ENCODE measurements at regions not wholly inside any gene's neighbourhood (a gene's known extent, or its start where the extent isn't known, plus 50 kb on each side); places are given as distances from the start of the nearest gene placed in this dataset.

DNA sequence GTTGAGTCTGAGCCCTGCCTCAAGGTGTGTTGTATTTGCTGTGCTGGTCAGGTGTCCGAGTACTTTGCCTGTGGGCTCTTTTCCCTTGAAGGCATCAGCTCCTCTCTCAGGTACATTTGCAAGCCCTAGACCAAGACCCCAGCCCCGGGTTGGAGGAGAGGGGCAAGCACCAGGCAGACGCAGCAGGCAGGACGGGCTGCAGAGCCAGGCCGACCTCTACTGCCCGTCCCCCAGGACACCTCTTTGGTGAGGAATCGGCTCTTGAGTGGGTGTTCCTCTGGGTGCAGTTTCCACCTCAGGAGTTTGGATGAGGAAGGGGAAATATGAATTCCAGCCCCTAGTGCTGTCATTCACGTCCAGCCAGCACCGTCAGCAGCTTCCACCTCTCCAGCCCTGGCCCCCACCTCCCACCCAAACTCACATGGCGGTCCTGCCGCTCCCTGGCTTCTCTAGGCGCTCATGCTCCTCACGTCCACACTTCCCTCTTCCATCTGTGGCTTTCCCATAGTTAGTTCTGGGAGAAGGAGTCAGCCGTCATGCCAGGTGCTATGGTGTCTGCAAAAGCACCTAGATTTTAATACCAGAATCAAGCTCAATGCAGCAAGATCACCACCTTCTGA lies 183.9 kb downstream of the DLL1 start:
- no peak overlapping the region for H3K27ac ChIP-seq
- no peak for DNase-seq (ENCODE audit: low read depth, low spot score)

DNA sequence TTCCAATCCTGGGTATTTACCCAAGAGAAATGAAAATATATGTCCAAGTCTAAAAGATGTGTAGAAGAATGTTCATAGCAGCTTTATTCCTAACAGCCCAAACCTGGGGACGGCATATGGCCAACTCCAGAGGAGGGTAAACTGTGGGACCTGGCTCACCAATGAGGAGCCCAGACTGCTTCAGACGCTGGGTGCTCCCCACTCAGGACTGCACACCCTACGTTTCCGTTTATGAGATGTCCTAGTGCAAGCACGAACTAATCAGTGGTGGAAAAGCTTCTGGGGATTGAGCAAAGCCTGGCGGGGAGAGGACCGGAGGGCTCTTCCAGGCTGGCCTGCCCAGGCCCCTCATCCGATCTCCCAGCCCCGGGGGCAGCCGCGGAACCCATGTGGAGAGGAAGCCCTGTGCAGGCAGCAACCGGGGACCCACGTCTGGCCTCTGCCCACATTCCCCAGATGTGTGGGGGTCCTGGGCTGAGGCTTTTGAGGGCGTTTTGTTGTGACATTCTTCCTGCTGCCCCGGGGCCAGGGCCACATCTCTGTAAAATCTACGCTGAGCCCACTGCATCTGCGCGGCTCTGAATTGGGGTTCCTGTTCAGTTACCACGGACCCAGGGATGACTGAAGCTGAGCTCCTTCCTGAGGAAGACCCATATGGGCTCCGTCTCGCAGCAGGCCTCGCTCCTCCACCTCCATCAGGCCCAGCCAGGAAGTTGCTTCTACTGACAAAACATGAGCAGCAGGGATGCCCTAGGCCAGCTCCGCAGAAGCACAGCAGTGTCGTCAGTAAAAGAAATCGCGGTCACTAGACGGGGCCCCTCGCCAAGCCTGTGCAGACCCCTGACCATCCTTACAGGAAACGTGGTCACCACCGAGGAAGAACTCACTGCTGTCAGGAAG lies 188.0 kb downstream of the DLL1 start:
- no peak overlapping the region for H3K27ac ChIP-seq
- DNase-seq (ENCODE audit: low read depth, low spot score), result no peak

DNA sequence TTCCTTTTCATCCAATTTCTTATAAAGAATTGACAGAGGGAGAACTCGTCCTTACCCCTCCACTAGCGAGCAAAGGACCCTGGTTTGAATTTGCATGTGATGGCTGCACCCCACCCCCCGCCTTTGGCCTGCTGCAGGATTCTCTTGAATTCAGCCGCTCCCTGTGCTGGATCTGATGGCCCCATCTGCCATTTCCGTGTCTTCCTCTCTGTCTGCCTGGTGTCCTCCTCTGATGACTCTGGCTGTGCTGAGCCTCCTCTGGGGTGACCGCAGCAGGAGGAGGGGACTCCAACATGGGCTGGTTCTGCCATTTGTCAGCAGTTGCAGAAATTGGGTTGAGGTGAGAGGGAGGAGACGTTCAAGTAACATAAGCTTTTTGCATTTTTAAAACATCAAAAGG lies 188.8 kb downstream of the DLL1 start:
- DNase-seq (ENCODE audit: low read depth, low spot score), result no peak
- H3K27ac ChIP-seq, result no peak overlapping the region

DNA sequence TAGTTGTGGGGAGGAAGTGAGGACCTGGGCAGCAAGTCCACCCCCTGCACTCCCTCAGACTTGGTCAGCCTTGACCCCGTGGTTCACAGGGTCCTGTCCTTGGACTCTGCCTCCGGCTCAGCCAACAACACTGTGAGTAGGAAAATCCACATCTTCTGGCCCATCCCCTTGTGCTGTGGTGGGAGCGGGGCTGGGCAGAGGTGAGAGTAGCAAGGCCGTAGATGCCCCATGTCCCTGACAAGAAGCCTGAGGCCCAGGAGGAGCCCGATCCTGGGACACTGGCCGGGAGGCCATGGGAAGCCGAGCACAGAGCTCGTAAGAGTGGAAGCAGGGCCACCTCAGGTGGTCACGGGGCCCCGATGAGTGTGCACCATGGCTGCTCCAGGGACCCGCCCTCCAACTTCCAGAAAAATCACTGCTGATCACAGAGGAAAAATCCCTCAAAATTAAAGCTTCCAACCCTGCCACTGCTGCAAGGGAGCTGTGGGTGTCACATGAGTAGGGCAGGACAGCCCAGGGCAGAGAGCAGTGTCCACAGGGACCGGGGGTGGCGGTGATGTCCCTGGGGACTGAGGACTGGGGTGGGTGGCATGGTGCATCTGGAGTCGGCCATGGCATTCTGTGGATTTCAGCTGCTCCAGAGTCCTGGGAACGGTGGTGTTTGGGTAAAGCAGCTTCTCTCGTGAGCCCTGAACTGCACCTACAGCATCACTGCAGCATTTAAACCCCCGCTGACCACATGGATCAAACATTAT lies 189.4 kb downstream of the DLL1 start:
- H3K27ac ChIP-seq, result no peak overlapping the region
- no peak for DNase-seq (ENCODE audit: low read depth, low spot score)

DNA sequence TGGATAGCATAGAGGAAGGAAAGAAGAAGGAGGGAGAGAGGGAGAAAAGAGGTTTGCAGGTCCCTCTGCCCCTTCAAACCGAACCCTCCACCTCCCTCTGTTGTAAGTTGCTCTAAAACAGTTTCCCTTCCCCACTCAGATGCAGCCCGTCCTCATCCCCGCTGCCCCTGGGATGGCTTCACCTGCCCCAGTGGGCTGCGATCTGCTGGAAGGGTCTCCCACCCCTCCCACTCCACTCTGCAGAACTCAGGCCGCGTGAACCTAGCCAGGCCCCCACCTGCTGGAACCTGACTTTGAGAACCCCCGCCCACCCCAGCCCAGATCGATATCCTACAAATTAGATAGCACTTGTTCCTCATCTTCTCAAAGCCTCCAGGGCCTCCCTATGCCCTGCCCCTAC lies 190.8 kb downstream of the DLL1 start:
- no peak overlapping the region for H3K27ac ChIP-seq
- no peak for DNase-seq (ENCODE audit: low read depth, low spot score)

DNA sequence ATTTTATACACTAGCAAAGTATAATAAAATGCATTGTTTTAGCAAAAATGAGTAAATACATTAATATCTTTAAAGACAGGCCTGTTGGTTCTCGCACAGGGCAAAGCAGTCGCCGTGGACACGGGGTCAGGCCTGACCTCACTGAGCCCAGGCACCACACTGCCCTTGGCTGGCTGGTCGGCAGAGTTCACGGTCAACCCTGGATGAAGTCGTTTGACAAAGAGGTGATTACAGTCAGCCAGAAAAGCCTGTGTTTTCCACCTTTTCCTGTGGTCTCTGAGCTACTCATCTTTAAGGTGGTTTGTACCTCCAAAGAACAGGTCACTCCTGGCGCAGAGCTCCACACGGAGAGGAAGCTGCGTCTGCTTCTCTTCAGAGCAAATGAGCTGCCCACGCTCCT lies 191.5 kb downstream of the DLL1 start:
- no peak overlapping the region for H3K27ac ChIP-seq
- no peak for DNase-seq (ENCODE audit: low read depth, low spot score)

DNA sequence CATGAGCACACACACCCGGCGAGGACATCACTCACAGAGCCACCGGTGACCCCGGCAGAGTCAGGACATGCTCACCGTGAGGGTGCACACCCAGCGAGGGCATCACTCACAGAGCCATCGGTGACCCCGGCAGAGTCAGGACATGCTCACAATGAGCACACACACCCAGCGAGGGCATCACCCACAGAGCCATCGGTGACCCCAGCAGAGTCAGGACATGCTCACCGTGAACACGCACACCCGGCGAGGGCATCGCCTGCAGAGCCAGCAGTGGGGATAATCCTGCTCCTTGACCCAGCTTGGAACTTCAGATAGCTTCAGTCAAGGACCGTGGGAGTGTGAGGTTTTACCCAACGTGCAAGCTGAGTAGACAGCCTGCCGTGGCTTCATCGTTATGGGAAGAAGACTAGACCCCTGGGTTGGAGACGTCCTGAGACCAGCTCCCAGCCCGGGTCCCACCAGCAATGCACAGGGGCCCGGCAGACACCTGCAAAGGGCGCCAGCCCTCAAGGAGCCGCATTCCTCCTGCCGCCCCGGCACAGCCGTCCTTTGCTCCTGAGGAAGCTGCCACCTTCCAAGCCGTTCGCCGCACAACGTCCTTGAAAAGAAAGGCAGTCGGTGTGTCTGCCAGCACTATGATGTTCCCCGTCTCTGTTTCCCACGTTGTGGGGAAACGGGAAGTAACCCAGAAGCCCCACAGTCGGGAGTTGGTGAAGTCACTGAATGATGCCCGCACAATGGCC lies 192.3 kb downstream of the DLL1 start:
- DNase-seq (ENCODE audit: low read depth, low spot score), result no peak
- no peak overlapping the region for H3K27ac ChIP-seq

DNA sequence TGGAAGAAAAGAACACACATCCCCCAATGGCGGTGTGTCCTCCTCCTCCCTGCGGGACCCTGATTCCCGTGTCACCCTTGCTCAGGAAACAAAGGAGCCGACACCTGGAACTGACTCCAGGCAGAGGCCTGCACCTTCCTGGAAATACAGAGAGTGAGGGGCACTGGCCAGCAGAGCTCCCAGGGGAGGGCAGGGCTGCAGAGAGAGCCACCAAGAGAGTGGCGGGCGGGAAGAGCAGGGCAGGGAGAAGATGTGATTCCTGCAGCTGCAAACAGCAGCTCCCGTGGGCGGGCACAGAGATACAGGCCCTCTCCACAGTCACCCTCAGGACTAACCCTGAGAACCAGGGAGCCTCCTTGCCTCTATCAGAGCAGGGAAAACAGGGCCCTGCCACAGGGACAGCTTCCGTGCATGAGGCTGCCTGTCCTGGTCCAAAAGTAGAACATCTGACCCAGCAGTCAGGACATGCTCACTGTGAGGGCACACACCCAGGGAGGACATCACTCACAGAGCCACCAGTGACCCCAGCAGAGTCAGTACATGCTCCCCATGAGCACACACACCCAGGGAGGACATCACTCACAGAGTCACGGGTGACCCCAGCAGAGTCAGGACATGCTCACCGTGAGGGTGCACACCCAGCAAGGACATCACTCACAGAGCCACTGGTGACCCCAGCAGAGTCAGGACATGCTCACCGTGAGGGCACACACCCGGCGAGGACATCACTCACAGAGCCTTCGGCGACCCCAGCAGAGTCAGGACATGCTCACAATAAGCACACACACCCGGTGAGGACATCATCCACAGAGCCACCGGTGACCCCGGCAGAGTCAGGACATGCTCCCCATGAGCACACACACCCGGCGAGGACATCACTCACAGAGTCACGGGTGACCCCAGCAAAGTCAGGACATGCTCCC lies 193.1 kb downstream of the DLL1 start:
- no peak overlapping the region for H3K27ac ChIP-seq
- DNase-seq (ENCODE audit: low read depth, low spot score), result no peak

DNA sequence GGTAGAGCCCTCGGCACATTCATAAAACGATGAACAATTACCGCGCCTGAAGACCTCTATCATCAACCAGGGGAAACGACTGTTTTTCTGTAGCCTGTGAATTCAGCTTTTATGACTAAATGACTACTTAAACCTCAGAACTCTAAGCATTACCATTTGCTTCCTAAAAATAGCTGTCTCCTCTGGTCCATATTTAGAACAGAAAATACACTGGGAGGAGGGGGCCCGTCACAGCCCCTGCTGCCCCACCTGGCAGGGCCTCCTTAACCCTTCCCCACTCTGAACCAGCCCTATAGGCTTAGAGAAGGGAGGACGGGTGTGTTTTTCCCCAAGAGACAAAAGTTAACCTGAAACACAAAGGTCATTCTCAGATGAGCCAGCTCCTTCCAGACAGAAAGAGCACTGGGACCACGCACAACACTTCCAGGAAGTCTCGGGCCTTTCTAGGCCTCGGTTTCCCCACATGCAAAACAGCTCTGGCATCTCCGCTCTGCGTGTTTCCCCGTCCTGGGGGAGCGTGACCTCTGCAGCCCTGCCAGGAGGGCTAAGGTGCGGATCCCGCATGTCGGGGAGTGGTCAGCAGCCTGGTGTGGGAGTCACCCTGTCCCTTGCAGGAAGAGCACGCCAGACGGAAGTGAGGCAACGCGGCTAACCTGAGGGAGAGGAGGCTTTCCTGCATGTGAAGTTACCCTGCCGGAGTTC lies 193.9 kb downstream of the DLL1 start:
- no peak overlapping the region for H3K27ac ChIP-seq
- no peak for DNase-seq (ENCODE audit: low read depth, low spot score)

DNA sequence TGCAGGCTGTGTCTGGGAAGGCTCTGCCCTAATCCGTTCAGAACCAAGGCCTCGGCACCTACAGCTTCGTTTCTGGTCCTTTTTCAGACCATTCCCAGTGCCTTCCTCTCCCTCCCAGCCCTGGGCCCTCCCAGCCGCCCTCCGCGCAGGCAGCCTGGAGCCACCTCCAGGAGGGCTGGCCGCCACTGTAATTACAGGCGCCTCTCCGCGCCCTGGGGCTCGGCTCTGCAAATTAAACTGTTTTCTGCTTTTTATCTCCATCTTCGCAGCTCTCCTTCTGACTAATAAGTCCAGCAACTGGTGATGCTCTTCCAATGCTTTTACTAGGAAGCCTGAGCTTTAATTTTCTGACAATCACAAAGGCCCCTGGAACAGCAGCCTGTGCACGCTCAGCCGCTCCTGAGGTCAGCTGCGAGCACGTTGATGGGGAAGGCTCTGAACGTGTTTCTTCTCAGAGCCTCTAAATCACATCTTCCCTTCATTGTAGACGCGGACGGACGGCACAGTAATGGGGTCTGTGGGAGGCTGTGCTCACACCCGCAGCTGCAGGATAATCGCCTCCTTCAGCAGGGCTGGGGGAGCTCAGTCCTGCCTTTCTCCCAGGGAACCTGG lies 194.6 kb downstream of the DLL1 start:
- H3K27ac ChIP-seq, result no peak overlapping the region

DNA sequence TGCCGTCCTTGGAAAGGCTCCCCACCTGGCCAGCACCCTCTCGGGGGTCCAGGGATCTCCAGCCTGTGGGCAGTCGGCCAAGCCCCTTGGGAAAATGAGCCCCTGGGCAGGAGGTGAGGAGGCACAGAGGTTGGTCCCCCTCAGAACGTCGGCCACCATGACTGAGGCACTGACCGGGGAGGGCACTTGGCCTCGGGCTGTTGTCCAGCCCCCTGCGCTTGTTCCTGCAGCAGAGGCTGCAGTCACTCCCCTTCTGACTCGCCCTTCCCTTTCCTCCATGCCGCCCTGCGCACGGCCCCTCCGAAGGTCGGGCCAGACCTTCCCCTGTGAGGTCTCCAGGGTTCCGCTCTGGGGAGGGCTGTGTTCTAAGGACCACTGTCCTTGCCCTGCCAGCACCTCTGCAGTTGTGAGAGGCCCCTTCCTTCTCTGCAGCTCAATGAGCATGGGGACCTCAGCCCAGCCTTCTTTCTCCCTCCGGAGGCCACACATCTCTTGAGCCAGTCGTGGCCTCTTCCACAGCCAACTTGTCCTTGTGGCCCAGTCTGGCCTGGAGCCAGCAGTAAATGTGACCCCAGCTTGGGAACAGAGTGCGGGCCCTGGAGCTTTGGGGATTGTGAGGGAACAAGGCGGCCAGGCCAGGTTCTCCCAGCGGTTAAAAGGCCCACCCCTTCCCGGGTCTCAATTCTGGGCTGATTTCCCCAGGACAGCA lies 195.5 kb downstream of the DLL1 start:
- DNase-seq (ENCODE audit: low read depth, low spot score), result no peak

More for the DNA sequence above, 194.6 kb downstream of the DLL1 start:
- no peak for DNase-seq (ENCODE audit: low read depth, low spot score)

DNA sequence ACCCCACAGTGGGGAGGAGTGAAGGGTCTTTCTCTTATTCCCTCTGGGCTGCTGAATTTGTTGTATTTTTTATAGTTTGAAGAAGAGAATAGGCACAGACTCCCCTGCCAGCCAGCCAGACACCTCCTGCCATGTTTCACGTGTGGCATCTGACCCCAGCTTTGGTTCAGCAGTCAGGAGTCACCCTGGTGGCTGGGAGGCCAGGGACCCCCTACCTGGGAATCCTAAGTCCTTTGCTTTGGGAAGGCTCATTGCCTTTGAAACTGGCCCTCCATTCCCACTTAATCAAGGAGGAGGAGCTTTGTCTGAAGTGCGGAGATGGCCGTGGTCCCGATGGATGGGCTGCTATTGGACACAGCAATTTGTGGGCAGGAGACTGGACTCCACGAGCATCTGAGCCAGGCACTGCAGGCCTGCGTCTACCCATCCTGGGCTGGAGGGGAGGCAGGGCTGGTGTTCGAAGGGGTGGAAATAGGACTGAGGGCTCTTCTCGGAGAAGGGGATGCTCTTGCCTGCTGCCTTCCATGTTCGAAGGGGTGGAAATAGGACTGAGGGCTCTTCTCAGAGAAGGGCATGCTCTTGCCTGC lies 196.1 kb downstream of the DLL1 start:
- no peak for DNase-seq (ENCODE audit: low read depth, low spot score)
- H3K27ac ChIP-seq, result no peak overlapping the region

More for the DNA sequence above, 195.5 kb downstream of the DLL1 start:
- no peak overlapping the region for H3K27ac ChIP-seq

DNA sequence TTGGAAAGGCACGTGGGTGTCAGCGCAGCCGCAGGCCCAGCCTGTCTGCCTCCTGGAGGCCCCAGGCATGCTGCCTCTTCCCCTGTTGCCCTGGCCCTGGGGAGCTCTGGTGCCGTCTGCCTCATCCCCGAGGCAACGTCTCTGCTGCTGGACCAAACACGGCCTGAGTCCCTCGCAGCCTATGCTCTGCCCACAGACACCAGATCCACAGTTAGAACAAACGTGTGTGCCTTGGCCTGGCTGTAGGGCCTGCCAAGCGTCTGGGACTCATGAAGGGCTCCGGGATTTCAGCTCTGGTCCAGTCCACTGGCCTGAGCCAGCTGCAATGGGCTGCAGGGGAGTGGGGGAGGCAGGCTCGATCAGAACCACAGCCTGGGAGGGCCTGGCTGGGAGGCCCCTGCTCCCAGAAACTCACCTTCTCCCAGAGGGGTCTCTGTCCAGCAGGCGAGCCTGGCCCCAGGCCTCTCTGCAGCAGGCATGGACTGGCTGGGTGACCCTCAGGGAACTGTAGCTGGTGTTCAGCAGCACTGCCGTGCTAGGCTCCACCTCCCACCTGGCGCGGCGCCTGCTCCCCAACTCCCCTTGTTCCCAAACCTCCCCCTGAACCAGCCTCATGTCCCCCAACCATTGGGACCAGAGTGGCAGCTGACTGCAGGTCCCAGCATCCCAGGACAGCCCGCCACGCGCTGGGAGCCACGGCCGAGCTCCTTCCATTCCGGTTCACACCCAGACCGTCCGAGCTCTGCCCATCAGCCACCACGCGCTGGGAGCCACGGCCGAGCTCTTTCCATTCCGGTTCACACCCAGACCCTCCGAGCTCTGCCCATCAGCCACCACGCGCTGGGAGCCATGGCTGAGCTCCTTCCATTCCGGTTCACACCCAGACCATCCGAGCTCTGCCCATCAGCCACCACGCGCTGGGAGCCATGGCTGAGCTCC lies 197.0 kb downstream of the DLL1 start:
- DNase-seq (ENCODE audit: low read depth, low spot score), result no peak
- no peak overlapping the region for H3K27ac ChIP-seq

DNA sequence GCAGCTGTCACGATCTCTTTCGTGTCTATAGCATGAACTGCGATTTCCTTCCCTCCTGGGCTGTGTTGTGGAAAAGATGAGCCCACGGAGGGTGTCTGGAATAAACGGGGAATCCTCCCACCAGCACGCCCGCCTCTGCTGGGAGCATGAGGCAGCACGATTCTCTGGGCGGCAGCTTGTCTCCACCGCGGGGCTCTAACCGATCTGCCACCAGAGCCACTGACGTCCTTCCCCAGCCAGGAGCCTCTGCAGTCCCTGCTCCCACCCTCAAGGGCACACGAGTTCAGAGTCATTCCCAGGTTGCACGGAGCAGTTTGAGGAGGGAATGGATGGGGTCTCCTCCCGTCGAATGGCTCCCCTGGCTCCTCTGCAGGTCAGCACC lies 197.6 kb downstream of the DLL1 start:
- H3K27ac ChIP-seq, result no peak overlapping the region
- DNase-seq (ENCODE audit: low read depth, low spot score), result no peak

DNA sequence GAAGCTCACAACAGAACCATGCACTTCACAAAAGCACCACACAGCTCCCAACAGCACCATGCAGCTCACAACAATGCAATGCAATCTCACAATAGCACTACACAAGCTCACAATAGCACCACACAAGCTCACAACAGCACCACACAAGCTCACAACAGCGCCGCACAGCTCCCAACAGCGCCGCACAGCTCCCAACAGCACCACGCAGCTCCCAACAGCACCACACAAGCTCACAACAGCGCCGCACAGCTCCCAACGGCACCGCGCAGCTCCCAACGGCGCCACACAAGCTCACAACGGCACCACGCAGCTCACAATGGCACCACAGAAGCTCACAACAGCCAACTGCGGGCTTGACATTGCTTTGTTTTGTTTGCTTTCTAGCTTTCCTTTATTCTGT lies 198.1 kb downstream of the DLL1 start:
- DNase-seq (ENCODE audit: low read depth, low spot score), result no peak
- no peak overlapping the region for H3K27ac ChIP-seq
